HG03025 (cell line): ENCODE measurements at regions not wholly inside any gene's neighbourhood (a gene's known extent, or its start where the extent isn't known, plus 50 kb on each side); places are given as distances from the start of the nearest gene placed in this dataset.
"Not testable (repeated sequence)": the region's sequence is repeated elsewhere in the genome, so short reads cannot be mapped to it uniquely, and the experiment has no call there.

Experiments used
- ATAC-seq: cut with Tn5 transposase; IDR thresholded peaks from one replicate; pipeline ENCODE4 v1.9.1; 2021; ENCODE audit warnings: mild to moderate bottlenecking, moderate library complexity; ENCODE audit not compliant: unreplicated experiment, low FRiP score

GRCh38 chr1:213698092-213698702, 289.6 kb upstream of the PROX1 start:
- no peak for ATAC-seq

- ATAC-seq = no peak
Observed at GRCh38 chr1:213702703-213703102, 285.1 kb upstream of the PROX1 start.

GRCh38 chr1:213704941-213705340, 282.8 kb upstream of the PROX1 start:
- ATAC-seq = no peak

- not testable (repeated sequence) for ATAC-seq
Observed at GRCh38 chr1:213711833-213712490, 275.8 kb upstream of the PROX1 start.

- no peak for ATAC-seq
Observed at GRCh38 chr1:213714645-213715044, 273.1 kb upstream of the PROX1 start.

GRCh38 chr1:213715182-213715581, 272.6 kb upstream of the PROX1 start:
- no peak for ATAC-seq

GRCh38 chr1:213719462-213719861, 268.3 kb upstream of the PROX1 start:
- ATAC-seq = no peak

GRCh38 chr1:213720032-213720431, 267.7 kb upstream of the PROX1 start:
- ATAC-seq = no peak

- ATAC-seq = no peak
Observed at GRCh38 chr1:213723187-213723586, 264.6 kb upstream of the PROX1 start.

GRCh38 chr1:213724640-213725536, 262.9 kb upstream of the PROX1 start:
- ATAC-seq = no peak

- ATAC-seq = no peak
Observed at GRCh38 chr1:213727853-213728592, 259.8 kb upstream of the PROX1 start.

- ATAC-seq = no peak
Observed at GRCh38 chr1:213728593-213729536, 258.9 kb upstream of the PROX1 start.

GRCh38 chr1:213733705-213734104, 254.1 kb upstream of the PROX1 start:
- no peak for ATAC-seq

GRCh38 chr1:213737398-213738035, 250.3 kb upstream of the PROX1 start:
- ATAC-seq = no peak

GRCh38 chr1:213738658-213739057, 249.1 kb upstream of the PROX1 start:
- ATAC-seq = no peak

GRCh38 chr1:213742992-213743391, 244.8 kb upstream of the PROX1 start:
- no peak for ATAC-seq

GRCh38 chr1:213744780-213745179, 243.0 kb upstream of the PROX1 start:
- no peak for ATAC-seq

GRCh38 chr1:213745451-213745850, 242.3 kb upstream of the PROX1 start:
- ATAC-seq = no peak

- no peak for ATAC-seq
Observed at GRCh38 chr1:213749558-213749957, 238.2 kb upstream of the PROX1 start.
